ENCODE measurements at regions not wholly inside any gene's neighbourhood (a gene's known extent, or its start where the extent isn't known, plus 50 kb on each side); places are given as distances from the start of the nearest gene placed in this dataset.

- no peak overlapping the region for H2AFZ ChIP-seq (ENCODE audit: low read length)
- peak; percentile 65 for DNase-seq
Observed at GRCh38 chr7:11895337-11895736, 63.3 kb upstream of the THSD7A start.

GRCh38 chr7:11896663-11897062 lies 64.7 kb upstream of the THSD7A start:
- Histone ChIP-seq H3K9me2 (replicated peaks; ENCODE audit: insufficient read depth, low read length) (no peaks in the 10 kb centered on the region), H3K27me3 (ENCODE audit: low read length) (no peaks in the 10 kb centered on the region), H3K9me3 (ENCODE audit: low read length) (no peaks in the 10 kb centered on the region), H3K4me3 (ENCODE audit: low read length) (no peak overlapping the region), H3K4me2 (ENCODE audit: low read depth, low read length, poor library complexity, severe bottlenecking) (no peak overlapping the region), H3K36me3 (ENCODE audit: insufficient read depth, low read length) (no peaks in the 10 kb centered on the region), H3K27ac (ENCODE audit: low read length) (no peak overlapping the region), H3K79me2 (ENCODE audit: low read length) (no peaks in the 10 kb centered on the region), H3K4me1 (ENCODE audit: low read length) (peaks cover 10% of the 10 kb centered on the region), H3K9ac (ENCODE audit: low read length) (no peak overlapping the region), H4K20me1 (ENCODE audit: insufficient read depth, low read depth, low read length) (no peaks in the 10 kb centered on the region), H2AFZ (ENCODE audit: low read length) (no peak overlapping the region)
- no peak for DNase-seq

More at GRCh38 chr7:11895337-11895736, 63.3 kb upstream of the THSD7A start:
- Histone ChIP-seq H3K4me1 (ENCODE audit: low read length) (peaks cover 10% of the 10 kb centered on the region), H3K27me3 (ENCODE audit: low read length) (no peaks in the 10 kb centered on the region), H3K9me3 (ENCODE audit: low read length) (no peaks in the 10 kb centered on the region), H4K20me1 (ENCODE audit: insufficient read depth, low read depth, low read length) (no peaks in the 10 kb centered on the region), H3K4me3 (ENCODE audit: low read length) (no peak overlapping the region), H3K79me2 (ENCODE audit: low read length) (no peaks in the 10 kb centered on the region), H3K4me2 (ENCODE audit: low read depth, low read length, poor library complexity, severe bottlenecking) (peak overlapping the region; percentile 23), H3K9ac (ENCODE audit: low read length) (no peak overlapping the region), H3K27ac (ENCODE audit: low read length) (no peak overlapping the region), H3K9me2 (replicated peaks; ENCODE audit: insufficient read depth, low read length) (no peaks in the 10 kb centered on the region), H3K36me3 (ENCODE audit: insufficient read depth, low read length) (no peaks in the 10 kb centered on the region)

DNA sequence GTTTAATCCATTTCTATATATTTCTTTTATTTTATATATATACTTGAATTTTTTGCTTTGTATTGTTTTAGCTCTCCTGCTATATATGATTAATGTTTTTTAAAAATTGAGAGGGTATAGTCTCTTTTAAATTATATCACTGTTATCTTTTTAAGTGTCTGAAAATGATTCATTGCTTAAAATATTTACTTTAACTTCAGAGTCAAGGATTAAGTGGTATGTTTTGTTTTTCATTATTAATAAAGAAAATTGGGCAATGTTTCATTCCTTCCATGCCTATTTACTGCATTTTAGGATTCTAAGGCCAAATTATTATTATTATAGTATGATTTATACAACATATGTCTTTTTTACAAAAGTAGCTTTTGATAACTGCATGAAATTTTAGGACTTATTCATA lies 67.2 kb upstream of the THSD7A start:
- Histone ChIP-seq H3K4me3 (ENCODE audit: low read length) (no peak overlapping the region), H2AFZ (ENCODE audit: low read length) (no peak overlapping the region), H3K4me2 (ENCODE audit: low read depth, low read length, poor library complexity, severe bottlenecking) (no peak overlapping the region), H3K27ac (ENCODE audit: low read length) (no peak overlapping the region), H3K79me2 (ENCODE audit: low read length) (no peaks in the 10 kb centered on the region), H3K9me2 (replicated peaks; ENCODE audit: insufficient read depth, low read length) (no peaks in the 10 kb centered on the region), H3K9ac (ENCODE audit: low read length) (no peak overlapping the region), H3K9me3 (ENCODE audit: low read length) (no peaks in the 10 kb centered on the region), H3K36me3 (ENCODE audit: insufficient read depth, low read length) (no peaks in the 10 kb centered on the region), H4K20me1 (ENCODE audit: insufficient read depth, low read depth, low read length) (no peaks in the 10 kb centered on the region), H3K4me1 (ENCODE audit: low read length) (peaks cover 10% of the 10 kb centered on the region), H3K27me3 (ENCODE audit: low read length) (no peaks in the 10 kb centered on the region)
- DNase-seq = no peak

DNA sequence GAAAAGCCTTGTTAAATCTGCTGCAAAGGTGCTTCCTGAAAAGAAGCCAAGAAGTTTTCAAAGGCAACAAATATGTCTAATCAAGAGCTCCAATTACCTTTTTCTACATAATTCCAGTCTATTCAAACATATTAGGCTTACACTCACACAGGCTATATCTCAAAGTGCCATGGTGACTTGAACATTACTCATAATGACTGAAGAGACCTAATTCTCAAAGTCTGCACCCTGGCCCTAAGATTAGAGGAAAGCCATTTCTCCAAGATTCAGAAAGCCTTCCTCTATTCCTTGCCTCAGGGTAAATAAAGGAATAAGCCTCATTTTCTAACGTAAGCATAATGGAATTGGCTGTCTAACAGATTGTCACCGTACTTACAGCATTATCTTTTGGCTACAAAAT lies 78.3 kb upstream of the THSD7A start:
- Histone ChIP-seq H3K27ac (ENCODE audit: low read length) (no peak overlapping the region), H3K4me1 (ENCODE audit: low read length) (no peaks in the 10 kb centered on the region), H3K4me3 (ENCODE audit: low read length) (no peak overlapping the region), H3K36me3 (ENCODE audit: insufficient read depth, low read length) (no peaks in the 10 kb centered on the region), H3K27me3 (ENCODE audit: low read length) (no peaks in the 10 kb centered on the region), H3K9me2 (replicated peaks; ENCODE audit: insufficient read depth, low read length) (no peaks in the 10 kb centered on the region), H4K20me1 (ENCODE audit: insufficient read depth, low read depth, low read length) (no peaks in the 10 kb centered on the region), H2AFZ (ENCODE audit: low read length) (no peak overlapping the region), H3K4me2 (ENCODE audit: low read depth, low read length, poor library complexity, severe bottlenecking) (no peak overlapping the region), H3K9ac (ENCODE audit: low read length) (no peak overlapping the region), H3K9me3 (ENCODE audit: low read length) (no peaks in the 10 kb centered on the region), H3K79me2 (ENCODE audit: low read length) (no peaks in the 10 kb centered on the region)
- no peak for DNase-seq

GRCh38 chr7:11911900-11912299 lies 79.9 kb upstream of the THSD7A start:
- no peak for DNase-seq
- Histone ChIP-seq H3K27me3 (ENCODE audit: low read length) (no peaks in the 10 kb centered on the region), H4K20me1 (ENCODE audit: insufficient read depth, low read depth, low read length) (no peaks in the 10 kb centered on the region), H3K4me3 (ENCODE audit: low read length) (no peak overlapping the region), H2AFZ (ENCODE audit: low read length) (no peak overlapping the region), H3K27ac (ENCODE audit: low read length) (no peak overlapping the region), H3K36me3 (ENCODE audit: insufficient read depth, low read length) (no peaks in the 10 kb centered on the region), H3K9me3 (ENCODE audit: low read length) (no peaks in the 10 kb centered on the region), H3K9ac (ENCODE audit: low read length) (no peak overlapping the region), H3K9me2 (replicated peaks; ENCODE audit: insufficient read depth, low read length) (no peaks in the 10 kb centered on the region), H3K79me2 (ENCODE audit: low read length) (no peaks in the 10 kb centered on the region), H3K4me1 (ENCODE audit: low read length) (no peaks in the 10 kb centered on the region), H3K4me2 (ENCODE audit: low read depth, low read length, poor library complexity, severe bottlenecking) (no peak overlapping the region)

DNA sequence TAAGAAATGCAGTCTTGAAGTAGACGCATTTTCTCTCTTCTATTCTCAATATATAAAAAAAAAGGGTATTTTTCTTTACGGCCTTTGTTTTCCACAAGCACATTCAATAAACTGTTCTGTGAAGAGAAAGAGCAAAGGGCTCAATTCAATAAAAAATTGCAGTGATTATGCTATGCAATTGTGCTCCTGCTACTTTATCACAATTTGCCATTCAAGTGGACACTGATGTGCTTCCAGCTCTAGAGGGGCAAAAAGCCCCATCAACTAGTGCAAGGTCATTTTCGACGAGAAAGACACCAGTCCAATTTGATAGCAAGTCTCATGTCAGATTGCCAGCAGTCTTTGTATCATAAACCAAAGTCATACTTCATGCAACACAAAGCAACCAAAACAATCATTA lies 82.6 kb upstream of the THSD7A start:
- Histone ChIP-seq H3K27ac (ENCODE audit: low read length) (no peak overlapping the region), H3K27me3 (ENCODE audit: low read length) (no peaks in the 10 kb centered on the region), H3K4me2 (ENCODE audit: low read depth, low read length, poor library complexity, severe bottlenecking) (no peak overlapping the region), H2AFZ (ENCODE audit: low read length) (no peak overlapping the region), H3K9me2 (replicated peaks; ENCODE audit: insufficient read depth, low read length) (no peaks in the 10 kb centered on the region), H3K79me2 (ENCODE audit: low read length) (no peaks in the 10 kb centered on the region), H3K36me3 (ENCODE audit: insufficient read depth, low read length) (no peaks in the 10 kb centered on the region), H3K4me1 (ENCODE audit: low read length) (no peaks in the 10 kb centered on the region), H3K4me3 (ENCODE audit: low read length) (no peak overlapping the region), H3K9ac (ENCODE audit: low read length) (no peak overlapping the region), H3K9me3 (ENCODE audit: low read length) (no peaks in the 10 kb centered on the region), H4K20me1 (ENCODE audit: insufficient read depth, low read depth, low read length) (no peaks in the 10 kb centered on the region)
- DNase-seq = no peak

DNA sequence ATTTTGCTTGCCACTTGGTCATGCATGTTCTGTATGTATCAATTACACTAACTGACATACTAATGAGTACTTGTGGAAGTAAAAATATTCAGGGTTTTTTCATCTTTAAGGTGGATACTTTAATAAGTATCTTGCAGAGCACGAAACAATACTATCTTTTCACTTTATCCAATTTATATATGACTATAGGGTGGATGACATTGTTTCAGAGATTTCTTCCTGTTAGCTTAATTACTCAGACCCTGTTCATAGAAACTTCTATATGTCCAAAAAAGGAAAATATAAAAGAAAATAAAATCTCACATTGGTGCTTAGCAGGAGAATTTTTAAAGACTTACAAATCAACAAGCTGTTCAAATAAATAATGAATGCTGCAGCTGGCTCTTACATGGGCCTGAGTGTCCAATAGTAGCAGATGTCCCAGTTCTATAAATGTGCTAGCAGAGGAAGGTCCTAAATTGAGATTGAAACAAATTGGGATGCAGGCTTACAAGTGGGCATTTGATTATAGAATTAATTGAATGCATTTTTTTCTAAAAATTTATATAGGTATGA lies 91.5 kb upstream of the THSD7A start:
- no peak for DNase-seq
- Histone ChIP-seq H3K9me2 (replicated peaks; ENCODE audit: insufficient read depth, low read length) (no peaks in the 10 kb centered on the region), H2AFZ (ENCODE audit: low read length) (no peak overlapping the region), H3K4me1 (ENCODE audit: low read length) (no peaks in the 10 kb centered on the region), H3K27me3 (ENCODE audit: low read length) (no peaks in the 10 kb centered on the region), H3K9ac (ENCODE audit: low read length) (no peak overlapping the region), H3K27ac (ENCODE audit: low read length) (no peak overlapping the region), H3K4me3 (ENCODE audit: low read length) (no peak overlapping the region), H4K20me1 (ENCODE audit: insufficient read depth, low read depth, low read length) (no peaks in the 10 kb centered on the region), H3K9me3 (ENCODE audit: low read length) (no peaks in the 10 kb centered on the region), H3K36me3 (ENCODE audit: insufficient read depth, low read length) (no peaks in the 10 kb centered on the region), H3K79me2 (ENCODE audit: low read length) (no peaks in the 10 kb centered on the region), H3K4me2 (ENCODE audit: low read depth, low read length, poor library complexity, severe bottlenecking) (no peak overlapping the region)

DNA sequence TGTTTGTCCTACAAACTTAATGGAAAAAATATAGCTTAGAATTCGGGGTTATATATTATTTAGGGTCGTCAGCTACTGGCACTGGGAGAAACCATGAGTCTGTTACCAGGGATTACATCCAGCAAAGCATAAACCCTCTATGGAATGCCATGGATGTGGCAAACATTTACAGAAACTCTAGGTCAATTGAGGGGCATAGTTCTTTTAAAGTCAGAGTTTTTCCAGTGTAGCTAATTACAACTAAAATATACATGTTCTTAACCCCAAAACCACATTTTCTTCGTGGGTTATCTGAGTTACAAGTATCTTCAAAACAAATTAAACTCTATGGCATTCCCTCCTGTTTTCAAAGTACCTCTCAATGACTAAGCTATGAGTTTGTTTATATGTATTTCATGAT lies 99.3 kb upstream of the THSD7A start:
- no peak overlapping the region for H3K4me3 ChIP-seq (ENCODE audit: low read length)
- no peak for DNase-seq
- no peaks in the 10 kb centered on the region for H3K79me2 ChIP-seq (ENCODE audit: low read length)
- H3K27me3 ChIP-seq (ENCODE audit: low read length) = no peaks in the 10 kb centered on the region
- H3K27ac ChIP-seq (ENCODE audit: low read length) = no peak overlapping the region
- H3K9me2 ChIP-seq (replicated peaks; ENCODE audit: insufficient read depth, low read length) = no peaks in the 10 kb centered on the region
- H3K36me3 ChIP-seq (ENCODE audit: insufficient read depth, low read length) = no peaks in the 10 kb centered on the region
- H3K4me2 ChIP-seq (ENCODE audit: low read depth, low read length, poor library complexity, severe bottlenecking) = no peak overlapping the region
- H3K4me1 ChIP-seq (ENCODE audit: low read length) = no peaks in the 10 kb centered on the region
- no peaks in the 10 kb centered on the region for H4K20me1 ChIP-seq (ENCODE audit: insufficient read depth, low read depth, low read length)
- H3K9ac ChIP-seq (ENCODE audit: low read length) = no peak overlapping the region
- H2AFZ ChIP-seq (ENCODE audit: low read length) = no peak overlapping the region
- no peaks in the 10 kb centered on the region for H3K9me3 ChIP-seq (ENCODE audit: low read length)

DNA sequence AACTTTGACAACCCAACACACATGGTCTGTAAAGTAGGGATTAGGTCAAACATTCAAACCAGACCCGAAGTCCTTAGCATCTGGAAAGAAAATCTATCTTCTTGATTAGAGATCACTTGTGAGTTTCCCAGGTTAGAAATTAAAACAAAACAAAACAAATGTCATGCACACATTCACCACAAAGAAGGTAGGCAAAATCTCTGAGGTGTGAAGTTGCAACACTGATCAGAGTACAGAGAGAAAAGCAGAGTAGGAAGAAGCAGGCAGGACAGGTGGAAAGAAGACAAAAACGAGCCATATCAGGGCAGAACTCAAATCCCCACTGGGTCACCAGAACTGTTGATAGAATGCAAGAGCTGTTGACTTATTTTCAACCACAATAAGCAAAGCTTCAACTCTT lies 102.8 kb upstream of the THSD7A start:
- no peaks in the 10 kb centered on the region for H4K20me1 ChIP-seq (ENCODE audit: insufficient read depth, low read depth, low read length)
- no peaks in the 10 kb centered on the region for H3K9me2 ChIP-seq (replicated peaks; ENCODE audit: insufficient read depth, low read length)
- no peaks in the 10 kb centered on the region for H3K9me3 ChIP-seq (ENCODE audit: low read length)
- H3K36me3 ChIP-seq (ENCODE audit: insufficient read depth, low read length) = no peaks in the 10 kb centered on the region
- H3K27ac ChIP-seq (ENCODE audit: low read length) = no peak overlapping the region
- no peak overlapping the region for H3K9ac ChIP-seq (ENCODE audit: low read length)
- DNase-seq = no peak
- no peaks in the 10 kb centered on the region for H3K27me3 ChIP-seq (ENCODE audit: low read length)
- no peak overlapping the region for H3K4me2 ChIP-seq (ENCODE audit: low read depth, low read length, poor library complexity, severe bottlenecking)
- no peak overlapping the region for H3K4me3 ChIP-seq (ENCODE audit: low read length)
- H3K4me1 ChIP-seq (ENCODE audit: low read length) = no peaks in the 10 kb centered on the region
- no peaks in the 10 kb centered on the region for H3K79me2 ChIP-seq (ENCODE audit: low read length)
- H2AFZ ChIP-seq (ENCODE audit: low read length) = no peak overlapping the region
